H1 (cell line): ENCODE measurements at regions not wholly inside any gene's neighbourhood (a gene's known extent, or its start where the extent isn't known, plus 50 kb on each side); places are given as distances from the start of the nearest gene placed in this dataset.

Experiments used
- HDAC2 ChIP-seq, 2 experiments: fragments of 300-600 bp in 1 of 2; sonication (generic) in 1 of 2; IDR thresholded peaks; 2 replicates each; pipeline ENCODE4 v1.6.1; 2011 to 2012; ENCODE audit warnings: low read depth in 2 of 2, low read length in 2 of 2, mild to moderate bottlenecking in 2 of 2, moderate library complexity in 2 of 2, borderline replicate concordance in 1 of 2, inconsistent platforms in 1 of 2
- TF ChIP-seq, protein P1 (sequence below), 3 experiments: IDR thresholded peaks; 1 replicate in 2 of 3; 2 replicates in 1 of 3; pipeline versions ENCODE4 v1.5.1 to v1.6.1; 2011; ENCODE audit warnings: low read length in 3 of 3, mild to moderate bottlenecking in 3 of 3, inconsistent platforms in 2 of 3, low read depth in 1 of 3, moderate library complexity in 1 of 3; ENCODE audit not compliant: insufficient read depth in 1 of 3; ENCODE audit errors: control extremely low read depth in 1 of 3
- TF ChIP-seq, protein P2 (sequence below): IDR thresholded peaks from 2 replicates; pipeline ENCODE4 v1.6.1; 2012; ENCODE audit warnings: inconsistent platforms

DNA sequence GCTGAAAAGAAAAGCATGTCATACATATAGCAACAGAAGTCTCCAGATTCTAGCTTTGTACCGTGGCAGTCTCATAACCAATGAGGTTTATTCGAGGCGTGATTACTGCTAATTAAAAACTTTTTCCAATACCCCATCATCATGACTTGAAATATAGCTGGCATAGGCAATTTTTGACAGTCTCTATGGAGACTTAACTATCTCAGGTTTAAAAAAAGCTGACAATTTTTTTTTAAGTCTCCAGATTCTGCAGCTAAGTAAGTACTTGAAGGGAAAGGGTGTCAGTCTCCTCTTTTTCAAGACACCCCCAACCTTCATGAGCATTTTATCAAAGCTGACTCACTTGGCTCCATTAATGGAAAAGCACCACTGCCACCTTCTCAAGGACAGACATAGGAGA lies 126.3 kb upstream of the RXFP1 start:
- TF ChIP-seq, protein P1, sequence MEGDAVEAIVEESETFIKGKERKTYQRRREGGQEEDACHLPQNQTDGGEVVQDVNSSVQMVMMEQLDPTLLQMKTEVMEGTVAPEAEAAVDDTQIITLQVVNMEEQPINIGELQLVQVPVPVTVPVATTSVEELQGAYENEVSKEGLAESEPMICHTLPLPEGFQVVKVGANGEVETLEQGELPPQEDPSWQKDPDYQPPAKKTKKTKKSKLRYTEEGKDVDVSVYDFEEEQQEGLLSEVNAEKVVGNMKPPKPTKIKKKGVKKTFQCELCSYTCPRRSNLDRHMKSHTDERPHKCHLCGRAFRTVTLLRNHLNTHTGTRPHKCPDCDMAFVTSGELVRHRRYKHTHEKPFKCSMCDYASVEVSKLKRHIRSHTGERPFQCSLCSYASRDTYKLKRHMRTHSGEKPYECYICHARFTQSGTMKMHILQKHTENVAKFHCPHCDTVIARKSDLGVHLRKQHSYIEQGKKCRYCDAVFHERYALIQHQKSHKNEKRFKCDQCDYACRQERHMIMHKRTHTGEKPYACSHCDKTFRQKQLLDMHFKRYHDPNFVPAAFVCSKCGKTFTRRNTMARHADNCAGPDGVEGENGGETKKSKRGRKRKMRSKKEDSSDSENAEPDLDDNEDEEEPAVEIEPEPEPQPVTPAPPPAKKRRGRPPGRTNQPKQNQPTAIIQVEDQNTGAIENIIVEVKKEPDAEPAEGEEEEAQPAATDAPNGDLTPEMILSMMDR (IDR thresholded peaks at IDR 0.05; ENCODE audit: control extremely low read depth in 1 of 3, insufficient read depth in 1 of 3, low read depth in 1 of 3, low read length in 3 of 3): no peak
- no peak for TF ChIP-seq HDAC2 (IDR thresholded peaks at IDR 0.05; ENCODE audit: borderline replicate concordance in 1 of 2, low read depth in 2 of 2, low read length in 2 of 2)
- TF ChIP-seq, protein P2, sequence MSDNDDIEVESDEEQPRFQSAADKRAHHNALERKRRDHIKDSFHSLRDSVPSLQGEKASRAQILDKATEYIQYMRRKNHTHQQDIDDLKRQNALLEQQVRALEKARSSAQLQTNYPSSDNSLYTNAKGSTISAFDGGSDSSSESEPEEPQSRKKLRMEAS: no peak
